GM21825 (cell line): ENCODE measurements at regions not wholly inside any gene's neighbourhood (a gene's known extent, or its start where the extent isn't known, plus 50 kb on each side); places are given as distances from the start of the nearest gene placed in this dataset.
"Not testable (repeated sequence)": the region's sequence is repeated elsewhere in the genome, so short reads cannot be mapped to it uniquely, and the experiment has no call there.

Experiments used
- ATAC-seq: cut with Tn5 transposase; IDR thresholded peaks from one replicate; pipeline ENCODE4 v1.9.1; 2021; ENCODE audit warnings: mild to moderate bottlenecking, moderate library complexity; ENCODE audit not compliant: unreplicated experiment

GRCh38 chr5:17326600-17327037 is 109.2 kb downstream of the BASP1 start:
- no peak for ATAC-seq

- no peak for ATAC-seq
Observed at GRCh38 chr5:17327048-17327625, 109.7 kb downstream of the BASP1 start.

GRCh38 chr5:17329571-17329970 is 112.1 kb downstream of the BASP1 start:
- no peak for ATAC-seq

GRCh38 chr5:17330386-17330785 is 113.0 kb downstream of the BASP1 start:
- no peak for ATAC-seq

- no peak for ATAC-seq
Observed at GRCh38 chr5:17331651-17332050, 114.2 kb downstream of the BASP1 start.

- no peak for ATAC-seq
Observed at GRCh38 chr5:17333755-17334154, 116.3 kb downstream of the BASP1 start.

- no peak for ATAC-seq
Observed at GRCh38 chr5:17336054-17336453, 118.6 kb downstream of the BASP1 start.

GRCh38 chr5:17336723-17337122 is 119.3 kb downstream of the BASP1 start:
- not testable (repeated sequence) for ATAC-seq

- ATAC-seq, result no peak
Observed at GRCh38 chr5:17339841-17340240, 122.4 kb downstream of the BASP1 start.

GRCh38 chr5:17340379-17340778 is 122.9 kb downstream of the BASP1 start:
- ATAC-seq, result no peak

- ATAC-seq, result no peak
Observed at GRCh38 chr5:17340819-17341218, 123.4 kb downstream of the BASP1 start.

GRCh38 chr5:17343675-17344074 is 126.2 kb downstream of the BASP1 start:
- ATAC-seq, result peak; percentile 93

GRCh38 chr5:17346811-17347210 is 129.4 kb downstream of the BASP1 start:
- ATAC-seq, result no peak

GRCh38 chr5:17352223-17352622 is 134.8 kb downstream of the BASP1 start:
- no peak for ATAC-seq

- ATAC-seq, result no peak
Observed at GRCh38 chr5:17354265-17354664, 136.8 kb downstream of the BASP1 start.

GRCh38 chr5:17355586-17356346 is 138.3 kb downstream of the BASP1 start:
- no peak for ATAC-seq

GRCh38 chr5:17356551-17356950 is 139.1 kb downstream of the BASP1 start:
- ATAC-seq, result no peak

GRCh38 chr5:17357504-17357903 is 140.1 kb downstream of the BASP1 start:
- ATAC-seq, result no peak

- ATAC-seq, result no peak
Observed at GRCh38 chr5:17358031-17358430, 140.0 kb upstream of the TAF11L2 start.

GRCh38 chr5:17359451-17360011 is 138.5 kb upstream of the TAF11L2 start:
- ATAC-seq, result no peak

GRCh38 chr5:17360879-17361278 is 137.2 kb upstream of the TAF11L2 start:
- no peak for ATAC-seq

- ATAC-seq, result no peak
Observed at GRCh38 chr5:17361331-17361730, 136.7 kb upstream of the TAF11L2 start.
